ENCODE measurements at regions not wholly inside any gene's neighbourhood (a gene's known extent, or its start where the extent isn't known, plus 50 kb on each side); places are given as distances from the start of the nearest gene placed in this dataset.

DNA sequence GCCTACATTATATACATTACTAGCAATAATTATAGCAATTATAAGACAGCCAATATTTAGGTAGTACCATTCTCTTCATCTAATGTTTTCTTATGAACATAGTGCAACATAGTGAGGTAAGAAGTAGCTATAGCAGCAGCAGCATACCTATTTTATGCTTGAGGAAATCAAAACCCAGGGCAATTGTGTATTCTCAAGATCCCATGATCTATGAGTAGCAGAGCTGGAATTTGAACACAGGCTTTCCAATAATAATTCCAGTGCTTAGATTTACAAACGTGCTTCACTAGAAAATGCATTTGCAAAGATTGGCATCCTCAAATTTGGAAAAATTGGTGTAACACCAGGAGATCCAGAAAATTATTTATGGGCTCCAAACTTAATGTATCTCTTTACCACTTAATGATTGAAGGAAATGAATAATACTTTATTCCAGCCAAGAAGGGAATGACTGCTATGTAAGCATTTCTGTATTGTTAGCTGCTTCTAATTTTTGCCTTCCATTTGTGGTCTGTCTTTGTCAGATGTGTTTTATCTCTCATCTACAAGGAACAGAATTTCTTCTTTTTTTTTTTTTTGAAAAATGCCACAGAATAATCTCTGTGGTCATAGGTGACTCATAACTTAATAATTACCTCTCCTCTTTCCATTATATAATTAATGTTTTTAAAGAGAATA lies 451.1 kb downstream of the ARAP2 start:
- no peaks in the 10 kb centered on the region for H3K4me1 ChIP-seq (ENCODE audit: insufficient read depth, low read length, poor library complexity, severe bottlenecking)
- intact Hi-C loops (cut with micrococcal nuclease; ENCODE audit: unreplicated experiment) = no loop called here
- ChIA-PET CTCF (ENCODE audit: unreplicated experiment) (no interaction called here), POLR2A (no interaction called here)
- H3K36me3 ChIP-seq (ENCODE audit: insufficient read depth, low read length) = no peaks in the 10 kb centered on the region
- no peaks in the 10 kb centered on the region for H3K9me3 ChIP-seq (ENCODE audit: low read length)
- TF ChIP-seq CTCF (conservative IDR thresholded peaks at IDR 0.05; ENCODE audit: low read length) (no peak), EZH2phosphoT487 (IDR thresholded peaks at IDR 0.05; ENCODE audit: borderline replicate concordance, low read depth, low read length) (no peak)
- no peaks in the 10 kb centered on the region for H4K20me1 ChIP-seq (ENCODE audit: insufficient read depth, low read length)
- no peak overlapping the region for H3K27ac ChIP-seq (ENCODE audit: low read depth, low read length, poor library complexity, severe bottlenecking)
- H2AFZ ChIP-seq (ENCODE audit: low read length) = no peak overlapping the region
- no peak overlapping the region for H3K4me3 ChIP-seq (ENCODE audit: low read depth, low read length, poor library complexity, severe bottlenecking)
- no peaks in the 10 kb centered on the region for H3K9me2 ChIP-seq (ENCODE audit: insufficient read depth, low read length)
- DNase-seq (ENCODE audit: low spot score) = no peak
- H3K4me2 ChIP-seq (ENCODE audit: low read length) = no peak overlapping the region
- BruUV-seq (replicated peaks) = no TSS peak
- no peaks in the 10 kb centered on the region for H3K79me2 ChIP-seq (ENCODE audit: insufficient read depth, low read depth, low read length)

DNA sequence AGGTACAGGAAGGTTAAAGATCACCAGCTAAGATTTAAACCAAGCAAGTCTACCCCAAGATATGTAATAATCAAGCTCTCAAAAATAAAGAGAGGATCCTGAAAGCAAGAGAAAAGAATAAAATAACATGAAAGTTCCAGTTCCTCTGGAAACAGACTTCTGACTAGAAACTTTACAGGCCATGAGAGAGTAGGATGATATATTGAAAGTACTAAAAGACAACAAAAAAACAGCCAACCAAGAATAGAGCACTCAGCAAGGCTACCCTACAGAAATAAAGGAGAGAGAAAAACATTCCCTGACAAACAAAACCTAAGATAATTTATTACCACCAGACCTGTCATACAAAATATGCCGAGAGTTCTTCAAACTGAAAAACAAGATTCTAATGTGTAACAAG lies 450.5 kb downstream of the ARAP2 start:
- Histone ChIP-seq H2AFZ (ENCODE audit: low read length) (no peak overlapping the region), H4K20me1 (ENCODE audit: insufficient read depth, low read length) (no peaks in the 10 kb centered on the region), H3K4me2 (ENCODE audit: low read length) (no peak overlapping the region), H3K27ac (ENCODE audit: low read depth, low read length, poor library complexity, severe bottlenecking) (no peak overlapping the region), H3K4me3 (ENCODE audit: low read depth, low read length, poor library complexity, severe bottlenecking) (no peak overlapping the region), H3K79me2 (ENCODE audit: insufficient read depth, low read depth, low read length) (no peaks in the 10 kb centered on the region), H3K36me3 (ENCODE audit: insufficient read depth, low read length) (no peaks in the 10 kb centered on the region), H3K4me1 (ENCODE audit: insufficient read depth, low read length, poor library complexity, severe bottlenecking) (no peaks in the 10 kb centered on the region), H3K9me3 (ENCODE audit: low read length) (no peaks in the 10 kb centered on the region), H3K9me2 (ENCODE audit: insufficient read depth, low read length) (no peaks in the 10 kb centered on the region)
- intact Hi-C loops (cut with micrococcal nuclease; ENCODE audit: unreplicated experiment) = no loop called here
- TF ChIP-seq EZH2phosphoT487 (IDR thresholded peaks at IDR 0.05; ENCODE audit: borderline replicate concordance, low read depth, low read length) (no peak), CTCF (conservative IDR thresholded peaks at IDR 0.05; ENCODE audit: low read length) (no peak)
- no TSS peak for BruUV-seq (replicated peaks)
- POLR2A ChIA-PET = no interaction called here
- DNase-seq (ENCODE audit: low spot score) = no peak
- CTCF ChIA-PET (ENCODE audit: unreplicated experiment) = no interaction called here

DNA sequence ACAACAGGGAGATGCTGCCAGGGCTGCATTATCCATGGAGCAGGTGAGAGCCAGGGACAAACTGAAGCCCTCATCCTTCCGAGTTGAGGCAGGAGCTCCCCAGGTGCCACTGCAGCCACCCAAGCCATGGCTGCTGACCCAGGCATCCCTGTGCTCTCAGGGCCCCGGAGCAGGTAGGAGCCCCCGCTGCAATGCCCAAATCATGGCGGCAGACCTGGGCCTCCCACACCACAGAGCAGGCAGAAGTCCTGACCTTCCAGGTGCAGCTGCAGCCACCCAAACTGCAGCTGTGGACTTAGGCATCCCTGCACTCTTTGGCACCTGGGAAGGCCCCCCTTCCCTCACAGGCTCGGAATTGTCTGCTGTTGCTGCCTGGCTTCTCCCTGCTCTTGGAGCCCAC lies 443.6 kb downstream of the ARAP2 start:
- Histone ChIP-seq H3K4me3 (ENCODE audit: low read depth, low read length, poor library complexity, severe bottlenecking) (no peak overlapping the region), H3K4me1 (ENCODE audit: insufficient read depth, low read length, poor library complexity, severe bottlenecking) (no peaks in the 10 kb centered on the region), H3K27ac (ENCODE audit: low read depth, low read length, poor library complexity, severe bottlenecking) (no peak overlapping the region), H3K4me2 (ENCODE audit: low read length) (no peak overlapping the region), H4K20me1 (ENCODE audit: insufficient read depth, low read length) (no peaks in the 10 kb centered on the region), H3K79me2 (ENCODE audit: insufficient read depth, low read depth, low read length) (no peaks in the 10 kb centered on the region), H3K9me3 (ENCODE audit: low read length) (no peaks in the 10 kb centered on the region), H3K36me3 (ENCODE audit: insufficient read depth, low read length) (no peaks in the 10 kb centered on the region), H2AFZ (ENCODE audit: low read length) (no peak overlapping the region), H3K9me2 (ENCODE audit: insufficient read depth, low read length) (no peaks in the 10 kb centered on the region)
- no peak for DNase-seq (ENCODE audit: low spot score)
- POLR2A ChIA-PET = no interaction called here
- intact Hi-C loops (cut with micrococcal nuclease; ENCODE audit: unreplicated experiment) = no loop called here
- CTCF ChIA-PET (ENCODE audit: unreplicated experiment) = no interaction called here
- no TSS peak for BruUV-seq (replicated peaks)
- TF ChIP-seq EZH2phosphoT487 (IDR thresholded peaks at IDR 0.05; ENCODE audit: borderline replicate concordance, low read depth, low read length) (no peak), CTCF (conservative IDR thresholded peaks at IDR 0.05; ENCODE audit: low read length) (no peak)
